ENCODE measurements at regions not wholly inside any gene's neighbourhood (a gene's known extent, or its start where the extent isn't known, plus 50 kb on each side); places are given as distances from the start of the nearest gene placed in this dataset.
"Not testable (repeated sequence)": the region's sequence is repeated elsewhere in the genome, so short reads cannot be mapped to it uniquely, and the experiment has no call there.

GRCh38 chr2:113386780-113387433 is 50.6 kb upstream of the ZNG1B start:
- POLR2A ChIA-PET; H3K4me3 Mint-ChIP-seq (ENCODE audit: unreplicated experiment); H3K9me3 Mint-ChIP-seq (ENCODE audit: unreplicated experiment); H3K27ac Mint-ChIP-seq (ENCODE audit: low read depth, unreplicated experiment); H3K4me1 Mint-ChIP-seq (ENCODE audit: insufficient read depth, unreplicated experiment); H3K27me3 Mint-ChIP-seq (ENCODE audit: insufficient read depth, unreplicated experiment); H3K36me3 Mint-ChIP-seq (ENCODE audit: insufficient read depth, unreplicated experiment); DNase-seq (ENCODE audit: unreplicated experiment); intact Hi-C loops (cut with micrococcal nuclease); BruUV-seq (replicated peaks): not testable (repeated sequence)
- CTCF ChIA-PET, result interaction anchor here (0.7 to 1.0 kb wide), 2 partner anchors 201 to 250 kb away, joined by 3 read pairs; no protein-coding TSS in a partner anchor

- H3K27me3 Mint-ChIP-seq (ENCODE audit: insufficient read depth, unreplicated experiment), result not testable (repeated sequence)
These were observed 57.9 kb upstream of the ZNG1B start for GRCh38 chr2:113379621-113380020.

GRCh38 chr2:113376913-113377445 is 60.5 kb upstream of the ZNG1B start:
- ChIA-PET CTCF (interaction anchor here (1.0 to 2.2 kb wide), 3 partner anchors 14 to 173 kb away, joined by 6 to 10 read pairs (median 9); no protein-coding TSS in a partner anchor), POLR2A (no interaction called here)
- Mint-ChIP-seq H3K36me3 (ENCODE audit: insufficient read depth, unreplicated experiment) (no peaks in the 10 kb centered on the region), H3K4me1 (ENCODE audit: insufficient read depth, unreplicated experiment) (no peaks in the 10 kb centered on the region), H3K27ac (ENCODE audit: low read depth, unreplicated experiment) (no peak overlapping the region), H3K27me3 (ENCODE audit: insufficient read depth, unreplicated experiment) (no peaks in the 10 kb centered on the region), H3K9me3 (ENCODE audit: unreplicated experiment) (no peaks in the 10 kb centered on the region), H3K4me3 (ENCODE audit: unreplicated experiment) (no peak overlapping the region)
- BruUV-seq (replicated peaks), result no TSS peak
- no peak for TF ChIP-seq CTCF (IDR thresholded peaks at IDR 0.05; ENCODE audit: unreplicated experiment)
- no peak for DNase-seq (ENCODE audit: unreplicated experiment)
- intact Hi-C loops (cut with micrococcal nuclease), result no loop called here

More at GRCh38 chr2:113379621-113380020, 57.9 kb upstream of the ZNG1B start:
- H3K4me3 Mint-ChIP-seq (ENCODE audit: unreplicated experiment); H3K4me1 Mint-ChIP-seq (ENCODE audit: insufficient read depth, unreplicated experiment); H3K36me3 Mint-ChIP-seq (ENCODE audit: insufficient read depth, unreplicated experiment); DNase-seq (ENCODE audit: unreplicated experiment); H3K27ac Mint-ChIP-seq (ENCODE audit: low read depth, unreplicated experiment); BruUV-seq (replicated peaks); POLR2A ChIA-PET; H3K9me3 Mint-ChIP-seq (ENCODE audit: unreplicated experiment); intact Hi-C loops (cut with micrococcal nuclease): not testable (repeated sequence)
- CTCF ChIA-PET, result interaction anchor here (0.6 to 0.8 kb wide), 4 partner anchors 9 to 295 kb away, joined by 3 to 4 read pairs (median 3); no protein-coding TSS in a partner anchor

- Mint-ChIP-seq H3K36me3 (ENCODE audit: insufficient read depth, unreplicated experiment) (no peaks in the 10 kb centered on the region), H3K4me3 (ENCODE audit: unreplicated experiment) (no peak overlapping the region), H3K4me1 (ENCODE audit: insufficient read depth, unreplicated experiment) (no peaks in the 10 kb centered on the region), H3K9me3 (ENCODE audit: unreplicated experiment) (no peaks in the 10 kb centered on the region), H3K27ac (ENCODE audit: low read depth, unreplicated experiment) (no peak overlapping the region), H3K27me3 (ENCODE audit: insufficient read depth, unreplicated experiment) (no peaks in the 10 kb centered on the region)
- no peak for DNase-seq (ENCODE audit: unreplicated experiment)
- no TSS peak for BruUV-seq (replicated peaks)
- CTCF ChIA-PET, result interaction anchor here (1.0 to 2.2 kb wide), 3 partner anchors 14 to 172 kb away, joined by 6 to 10 read pairs (median 9); no protein-coding TSS in a partner anchor
- POLR2A ChIA-PET, result interaction anchor here (0.6 to 1.0 kb wide), 2 partner anchors 11 to 298 kb away, joined by 3 to 4 read pairs; no protein-coding TSS in a partner anchor
- TF ChIP-seq CTCF (IDR thresholded peaks at IDR 0.05; ENCODE audit: unreplicated experiment), result no peak
- intact Hi-C loops (cut with micrococcal nuclease), result no loop called here
These were observed 61.1 kb upstream of the ZNG1B start for GRCh38 chr2:113376253-113376912.

GRCh38 chr2:113374857-113375256 is 62.6 kb upstream of the ZNG1B start:
- intact Hi-C loops (cut with micrococcal nuclease); H3K27ac Mint-ChIP-seq (ENCODE audit: low read depth, unreplicated experiment); POLR2A ChIA-PET; H3K27me3 Mint-ChIP-seq (ENCODE audit: insufficient read depth, unreplicated experiment); H3K4me3 Mint-ChIP-seq (ENCODE audit: unreplicated experiment); BruUV-seq (replicated peaks); DNase-seq (ENCODE audit: unreplicated experiment); H3K9me3 Mint-ChIP-seq (ENCODE audit: unreplicated experiment); H3K4me1 Mint-ChIP-seq (ENCODE audit: insufficient read depth, unreplicated experiment); H3K36me3 Mint-ChIP-seq (ENCODE audit: insufficient read depth, unreplicated experiment): not testable (repeated sequence)
- CTCF ChIA-PET, result interaction anchor here (1.0 kb wide), 1 partner anchor 171 kb away, joined by 3 read pairs; no protein-coding TSS in a partner anchor

- H3K36me3 Mint-ChIP-seq (ENCODE audit: insufficient read depth, unreplicated experiment); H3K9me3 Mint-ChIP-seq (ENCODE audit: unreplicated experiment); POLR2A ChIA-PET; DNase-seq (ENCODE audit: unreplicated experiment); intact Hi-C loops (cut with micrococcal nuclease); H3K4me1 Mint-ChIP-seq (ENCODE audit: insufficient read depth, unreplicated experiment); BruUV-seq (replicated peaks); H3K4me3 Mint-ChIP-seq (ENCODE audit: unreplicated experiment); H3K27me3 Mint-ChIP-seq (ENCODE audit: insufficient read depth, unreplicated experiment); H3K27ac Mint-ChIP-seq (ENCODE audit: low read depth, unreplicated experiment): not testable (repeated sequence)
- CTCF ChIA-PET, result interaction anchor here (0.6 to 4.6 kb wide), 5 partner anchors 115 to 235 kb away, joined by 4 to 143 read pairs (median 23); no protein-coding TSS in a partner anchor
These were observed 65.1 kb upstream of the ZNG1B start for GRCh38 chr2:113372258-113372834.
